ENCODE measurements at regions not wholly inside any gene's neighbourhood (a gene's known extent, or its start where the extent isn't known, plus 50 kb on each side); places are given as distances from the start of the nearest gene placed in this dataset.
A peak's percentile ranks its signal among the peaks of the same experiment; 100 is the strongest.

DNA sequence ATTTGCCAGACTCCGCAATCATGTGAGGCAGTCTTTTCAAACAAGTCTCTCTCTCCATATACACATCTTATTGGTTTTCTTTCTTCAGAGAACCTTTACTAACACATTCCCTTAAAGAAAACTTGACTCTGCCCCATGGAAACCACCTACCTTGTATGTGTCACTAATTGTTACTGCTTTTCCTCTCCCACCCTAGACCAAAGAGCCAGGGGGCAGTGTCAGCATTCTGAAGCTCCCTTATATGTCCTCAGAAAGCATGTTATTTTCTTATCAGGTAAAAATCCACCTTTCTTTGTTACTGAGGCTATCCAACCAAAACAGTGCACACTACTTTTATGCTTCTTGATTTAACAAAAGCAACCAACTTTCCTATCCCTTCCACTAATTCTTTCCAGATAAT is 98.9 kb upstream of the SLC5A9 start:
- no peak overlapping the region for H3K27ac ChIP-seq
- intact Hi-C loops (cut with DNase I; ENCODE audit: low total_unique reads) = no loop called here
- WGBS, 2 donors = 92 to 100% methylated on average over 1 of the region's 1 CpG
- H3K4me1 ChIP-seq = no peaks in the 10 kb centered on the region
- no peaks in the 10 kb centered on the region for H3K9me3 ChIP-seq
- no peaks in the 10 kb centered on the region for H3K27me3 ChIP-seq
- TF ChIP-seq POLR2A (IDR thresholded peaks at IDR 0.05) = no peak
- TF ChIP-seq, protein P1, sequence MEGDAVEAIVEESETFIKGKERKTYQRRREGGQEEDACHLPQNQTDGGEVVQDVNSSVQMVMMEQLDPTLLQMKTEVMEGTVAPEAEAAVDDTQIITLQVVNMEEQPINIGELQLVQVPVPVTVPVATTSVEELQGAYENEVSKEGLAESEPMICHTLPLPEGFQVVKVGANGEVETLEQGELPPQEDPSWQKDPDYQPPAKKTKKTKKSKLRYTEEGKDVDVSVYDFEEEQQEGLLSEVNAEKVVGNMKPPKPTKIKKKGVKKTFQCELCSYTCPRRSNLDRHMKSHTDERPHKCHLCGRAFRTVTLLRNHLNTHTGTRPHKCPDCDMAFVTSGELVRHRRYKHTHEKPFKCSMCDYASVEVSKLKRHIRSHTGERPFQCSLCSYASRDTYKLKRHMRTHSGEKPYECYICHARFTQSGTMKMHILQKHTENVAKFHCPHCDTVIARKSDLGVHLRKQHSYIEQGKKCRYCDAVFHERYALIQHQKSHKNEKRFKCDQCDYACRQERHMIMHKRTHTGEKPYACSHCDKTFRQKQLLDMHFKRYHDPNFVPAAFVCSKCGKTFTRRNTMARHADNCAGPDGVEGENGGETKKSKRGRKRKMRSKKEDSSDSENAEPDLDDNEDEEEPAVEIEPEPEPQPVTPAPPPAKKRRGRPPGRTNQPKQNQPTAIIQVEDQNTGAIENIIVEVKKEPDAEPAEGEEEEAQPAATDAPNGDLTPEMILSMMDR (IDR thresholded peaks at IDR 0.05) = no peak
- H3K36me3 ChIP-seq (ENCODE audit: low read depth, missing control alignments) = no peaks in the 10 kb centered on the region
- no peak for DNase-seq
- H3K4me3 ChIP-seq = no peak overlapping the region

DNA sequence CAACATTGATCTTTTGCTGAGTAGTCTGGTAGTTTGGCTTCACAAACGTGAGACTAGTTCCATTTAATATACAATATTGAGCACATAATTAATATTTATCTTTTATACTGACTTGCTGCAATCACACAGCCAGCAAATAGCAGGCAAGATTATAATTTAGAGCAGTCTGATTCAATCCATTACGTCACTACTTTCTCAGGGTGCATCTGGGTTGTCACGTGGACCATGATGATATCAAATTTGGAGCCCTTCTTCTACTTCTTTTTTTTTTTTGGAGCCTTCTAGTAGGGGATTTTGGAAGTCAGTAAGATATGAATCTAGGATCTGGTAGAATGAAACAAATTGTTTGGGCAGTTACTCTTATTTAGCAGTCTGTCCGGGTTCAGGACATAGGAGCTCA is 100.6 kb upstream of the SLC5A9 start:
- DNase-seq = no peak
- WGBS, 2 donors = 71 to 87% methylated on average over 4 of the region's 4 CpGs
- Histone ChIP-seq H3K4me1 (no peaks in the 10 kb centered on the region), H3K27me3 (no peaks in the 10 kb centered on the region), H3K27ac (no peak overlapping the region), H3K9me3 (no peaks in the 10 kb centered on the region), H3K36me3 (ENCODE audit: low read depth, missing control alignments) (no peaks in the 10 kb centered on the region), H3K4me3 (no peak overlapping the region)
- TF ChIP-seq POLR2A (IDR thresholded peaks at IDR 0.05) = no peak
- TF ChIP-seq, protein P1 (IDR thresholded peaks at IDR 0.05) = no peak
- intact Hi-C loops (cut with DNase I; ENCODE audit: low total_unique reads) = no loop called here

DNA sequence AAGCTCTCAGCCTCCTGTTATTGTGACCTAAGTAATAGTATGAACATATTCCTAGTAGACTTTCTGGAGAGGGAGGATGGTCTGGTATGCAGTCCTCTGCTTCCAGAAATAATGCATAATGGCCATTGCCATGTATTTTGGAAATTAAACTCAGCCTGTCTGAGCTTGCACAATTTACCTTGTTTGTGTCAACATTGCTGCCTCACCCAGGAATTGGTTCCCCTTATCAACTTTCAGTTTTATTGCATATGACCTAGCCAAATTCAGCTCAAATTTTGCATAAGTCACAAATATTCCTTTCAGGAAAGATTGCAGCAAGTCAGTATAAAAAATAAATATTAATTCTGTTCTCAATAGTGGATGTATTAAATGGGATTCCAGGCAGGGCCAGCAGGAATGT is 101.9 kb upstream of the SLC5A9 start:
- no peak for TF ChIP-seq POLR2A (IDR thresholded peaks at IDR 0.05)
- TF ChIP-seq, protein P1 (IDR thresholded peaks at IDR 0.05) = no peak
- DNase-seq = no peak
- Histone ChIP-seq H3K9me3 (no peaks in the 10 kb centered on the region), H3K4me3 (no peak overlapping the region), H3K27me3 (no peaks in the 10 kb centered on the region), H3K27ac (no peak overlapping the region), H3K36me3 (ENCODE audit: low read depth, missing control alignments) (no peaks in the 10 kb centered on the region), H3K4me1 (no peaks in the 10 kb centered on the region)
- intact Hi-C loops (cut with DNase I; ENCODE audit: low total_unique reads) = no loop called here

DNA sequence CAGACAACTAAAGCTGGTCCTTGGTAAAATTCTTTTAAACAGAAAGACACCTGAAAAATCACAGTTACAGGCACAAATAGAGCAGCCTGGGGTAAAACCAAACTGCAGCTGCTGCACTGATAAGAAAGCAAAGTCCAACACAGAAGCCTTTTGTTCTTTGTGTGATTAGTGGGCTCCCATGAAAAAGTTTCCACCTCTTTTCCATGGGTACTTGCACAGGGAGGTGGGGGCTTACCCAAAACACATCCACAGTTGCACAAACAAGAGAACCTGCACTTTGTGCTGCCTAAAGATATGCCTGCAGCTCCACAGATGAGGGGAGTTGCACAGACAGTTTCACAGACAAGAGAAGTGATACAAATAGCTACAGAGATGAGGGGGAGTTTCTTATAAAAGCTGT is 106.7 kb upstream of the SLC5A9 start:
- H3K27ac ChIP-seq = no peak overlapping the region
- H3K36me3 ChIP-seq (ENCODE audit: low read depth, missing control alignments) = no peaks in the 10 kb centered on the region
- no peaks in the 10 kb centered on the region for H3K27me3 ChIP-seq
- TF ChIP-seq, protein P1 (IDR thresholded peaks at IDR 0.05) = no peak
- no peak for TF ChIP-seq POLR2A (IDR thresholded peaks at IDR 0.05)
- intact Hi-C loops (cut with DNase I; ENCODE audit: low total_unique reads) = no loop called here
- peaks cover 3% of the 10 kb centered on the region for H3K4me1 ChIP-seq
- H3K4me3 ChIP-seq = no peak overlapping the region
- DNase-seq = peak; percentile 66
- no peaks in the 10 kb centered on the region for H3K9me3 ChIP-seq

DNA sequence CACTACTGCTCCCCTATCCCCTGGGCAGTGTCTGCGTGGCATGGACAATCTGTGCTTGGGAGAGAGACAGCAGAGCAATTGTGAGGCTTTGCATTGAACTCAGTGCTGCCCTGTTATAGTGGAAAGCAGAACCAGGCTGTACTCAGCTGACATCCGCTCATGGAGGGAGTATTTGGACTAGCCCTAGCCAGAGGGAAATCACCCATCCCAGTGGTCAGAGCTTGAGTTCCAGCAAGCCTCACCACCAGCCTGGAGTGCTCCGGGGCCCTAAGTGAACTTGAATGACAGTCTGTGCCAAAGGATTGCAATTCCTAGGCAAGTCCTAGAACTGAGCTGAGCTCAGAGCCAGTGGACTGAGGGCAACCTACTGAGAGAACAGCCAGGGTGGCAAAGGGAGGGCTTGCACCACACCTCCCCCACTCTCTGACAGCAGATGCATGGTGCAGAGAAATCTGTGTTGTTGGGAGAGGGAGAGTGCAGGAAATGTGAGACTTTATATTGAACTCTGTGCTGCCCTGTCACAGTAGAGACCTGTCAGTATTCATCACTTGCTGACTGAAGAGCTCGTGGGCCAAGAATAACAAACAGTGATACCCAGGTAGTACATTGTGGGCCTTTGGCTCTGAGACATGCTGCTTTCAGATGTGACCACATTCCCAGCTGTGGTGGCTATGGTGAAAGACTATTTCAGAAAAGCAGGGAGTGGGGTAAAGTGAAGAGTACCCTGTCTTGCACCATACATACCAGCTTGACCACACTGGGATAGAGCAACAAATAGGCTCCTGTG is 107.7 kb upstream of the SLC5A9 start:
- intact Hi-C loops (cut with DNase I; ENCODE audit: low total_unique reads) = no loop called here
- TF ChIP-seq, protein P1 (IDR thresholded peaks at IDR 0.05) = no peak
- no peak for TF ChIP-seq POLR2A (IDR thresholded peaks at IDR 0.05)
- no peaks in the 10 kb centered on the region for H3K9me3 ChIP-seq
- H3K4me3 ChIP-seq = no peak overlapping the region
- DNase-seq = no peak
- H3K27me3 ChIP-seq = no peaks in the 10 kb centered on the region
- H3K27ac ChIP-seq = no peak overlapping the region
- WGBS, 2 donors = 68 to 77% methylated on average over 4 of the region's 4 CpGs
- peaks cover 3% of the 10 kb centered on the region for H3K4me1 ChIP-seq
- no peaks in the 10 kb centered on the region for H3K36me3 ChIP-seq (ENCODE audit: low read depth, missing control alignments)
